DOHH2 (cell line): ENCODE measurements at regions not wholly inside any gene's neighbourhood (a gene's known extent, or its start where the extent isn't known, plus 50 kb on each side); places are given as distances from the start of the nearest gene placed in this dataset.

ENCODE experiments used
- H3F3A ChIP-seq: fragments of 200-600 bp; sonication (generic), shearing (Covaris generic); 2 replicates; pipeline ENCODE4 v1.6.0; 2016; ENCODE audit warnings: antibody characterized with exemption, mild to moderate bottlenecking; ENCODE audit not compliant: control insufficient read depth, insufficient read depth
- H3K27ac ChIP-seq: fragments of 200-600 bp; sonication (generic); 2 replicates; pipeline ENCODE4 v1.5.1; 2014; ENCODE audit warnings: low read depth, mild to moderate bottlenecking, low read length, moderate library complexity
- H3K27me3 ChIP-seq: fragments of 200-600 bp; sonication (generic); 2 replicates; pipeline ENCODE4 v1.6.1; 2014; ENCODE audit warnings: mild to moderate bottlenecking, low read length, mixed read lengths; ENCODE audit not compliant: control insufficient read depth
- H3K36me3 ChIP-seq: fragments of 200-600 bp; sonication (generic); 2 replicates; pipeline ENCODE4 v1.6.1; 2014; ENCODE audit warnings: mild to moderate bottlenecking, low read length, moderate library complexity, mixed read lengths; ENCODE audit not compliant: control insufficient read depth
- H3K4me1 ChIP-seq: fragments of 200-600 bp; sonication (generic); 2 replicates; pipeline ENCODE4 v1.6.1; 2014; ENCODE audit warnings: mild to moderate bottlenecking, low read length, mixed read lengths; ENCODE audit not compliant: control insufficient read depth
- H3K4me2 ChIP-seq: fragments of 200-600 bp; sonication (generic); 2 replicates; pipeline ENCODE4 v1.6.0; 2014; ENCODE audit warnings: mild to moderate bottlenecking, low read length, moderate library complexity
- H3K4me3 ChIP-seq: fragments of 200-600 bp; sonication (generic); 2 replicates; pipeline ENCODE4 v1.5.1; 2014; ENCODE audit warnings: mild to moderate bottlenecking, low read length, mixed read lengths
- H3K79me2 ChIP-seq: fragments of 200-600 bp; sonication (generic); 2 replicates; pipeline ENCODE4 v1.6.1; 2014; ENCODE audit warnings: mild to moderate bottlenecking, low read length, mixed read lengths; ENCODE audit not compliant: control insufficient read depth
- H3K9me2 ChIP-seq: fragments of 200-600 bp; sonication (generic); replicated peaks from 2 replicates; pipeline ENCODE4 v1.6.1; 2014; ENCODE audit warnings: mild to moderate bottlenecking, low read length, mixed read lengths; ENCODE audit not compliant: control insufficient read depth
- H3K9me3 ChIP-seq: fragments of 200-600 bp; sonication (generic); 2 replicates; pipeline ENCODE4 v1.6.1; 2014; ENCODE audit warnings: antibody characterized with exemption, low read length, mixed read lengths; ENCODE audit not compliant: control insufficient read depth, insufficient read depth
- H4K20me1 ChIP-seq: fragments of 200-600 bp; sonication (generic); 2 replicates; pipeline ENCODE4 v1.6.0; 2014; ENCODE audit warnings: low read depth, mild to moderate bottlenecking, antibody characterized with exemption, low read length, moderate library complexity; ENCODE audit not compliant: control insufficient read depth, insufficient read depth
- EZH2phosphoT487 ChIP-seq: fragments of 200-600 bp; sonication (generic); IDR thresholded peaks from 2 replicates; pipeline ENCODE4 v1.6.1; 2017; ENCODE audit warnings: borderline replicate concordance, mild to moderate bottlenecking, antibody characterized with exemption, low read length, moderate library complexity, mixed read lengths
- TF ChIP-seq, protein P1 (sequence below): fragments of 200-600 bp; sonication (generic); IDR thresholded peaks from one replicate; pipeline ENCODE4 v1.5.1; 2014; ENCODE audit warnings: antibody characterized with exemption, mild to moderate bottlenecking, low read depth, low read length; ENCODE audit not compliant: poor library complexity, severe bottlenecking

DNA sequence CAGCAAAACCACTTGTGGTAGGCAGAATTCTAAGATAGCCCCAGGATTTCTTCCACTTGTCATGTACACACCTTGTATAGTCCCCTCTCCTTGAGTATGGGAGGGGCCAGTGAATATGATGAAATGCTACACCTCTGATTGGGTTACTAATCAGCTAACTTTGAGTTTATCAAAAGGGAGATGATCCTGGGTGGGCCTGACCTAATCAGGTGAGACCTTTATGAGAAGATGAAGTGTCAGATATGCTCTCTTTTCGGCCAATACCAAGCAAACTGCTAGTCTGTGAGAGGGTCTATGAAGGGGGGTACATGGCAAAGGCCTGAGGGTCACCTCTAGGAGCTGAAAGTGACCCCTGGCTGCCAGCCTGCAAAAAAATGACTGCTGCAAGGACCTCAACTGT lies 154.3 kb upstream of the CRY1 start:
- no peak for TF ChIP-seq EZH2phosphoT487
- TF ChIP-seq, protein P1, sequence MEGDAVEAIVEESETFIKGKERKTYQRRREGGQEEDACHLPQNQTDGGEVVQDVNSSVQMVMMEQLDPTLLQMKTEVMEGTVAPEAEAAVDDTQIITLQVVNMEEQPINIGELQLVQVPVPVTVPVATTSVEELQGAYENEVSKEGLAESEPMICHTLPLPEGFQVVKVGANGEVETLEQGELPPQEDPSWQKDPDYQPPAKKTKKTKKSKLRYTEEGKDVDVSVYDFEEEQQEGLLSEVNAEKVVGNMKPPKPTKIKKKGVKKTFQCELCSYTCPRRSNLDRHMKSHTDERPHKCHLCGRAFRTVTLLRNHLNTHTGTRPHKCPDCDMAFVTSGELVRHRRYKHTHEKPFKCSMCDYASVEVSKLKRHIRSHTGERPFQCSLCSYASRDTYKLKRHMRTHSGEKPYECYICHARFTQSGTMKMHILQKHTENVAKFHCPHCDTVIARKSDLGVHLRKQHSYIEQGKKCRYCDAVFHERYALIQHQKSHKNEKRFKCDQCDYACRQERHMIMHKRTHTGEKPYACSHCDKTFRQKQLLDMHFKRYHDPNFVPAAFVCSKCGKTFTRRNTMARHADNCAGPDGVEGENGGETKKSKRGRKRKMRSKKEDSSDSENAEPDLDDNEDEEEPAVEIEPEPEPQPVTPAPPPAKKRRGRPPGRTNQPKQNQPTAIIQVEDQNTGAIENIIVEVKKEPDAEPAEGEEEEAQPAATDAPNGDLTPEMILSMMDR = no peak
- H3F3A ChIP-seq = no peaks in the 10 kb centered on the region
- no peaks in the 10 kb centered on the region for H3K9me2 ChIP-seq
- no peaks in the 10 kb centered on the region for H3K9me3 ChIP-seq
- no peak overlapping the region for H3K4me3 ChIP-seq
- H3K27ac ChIP-seq = no peak overlapping the region
- H3K27me3 ChIP-seq = no peaks in the 10 kb centered on the region
- no peaks in the 10 kb centered on the region for H3K36me3 ChIP-seq
- no peaks in the 10 kb centered on the region for H3K79me2 ChIP-seq
- no peaks in the 10 kb centered on the region for H4K20me1 ChIP-seq
- H3K4me2 ChIP-seq = no peak overlapping the region
- no peaks in the 10 kb centered on the region for H3K4me1 ChIP-seq

DNA sequence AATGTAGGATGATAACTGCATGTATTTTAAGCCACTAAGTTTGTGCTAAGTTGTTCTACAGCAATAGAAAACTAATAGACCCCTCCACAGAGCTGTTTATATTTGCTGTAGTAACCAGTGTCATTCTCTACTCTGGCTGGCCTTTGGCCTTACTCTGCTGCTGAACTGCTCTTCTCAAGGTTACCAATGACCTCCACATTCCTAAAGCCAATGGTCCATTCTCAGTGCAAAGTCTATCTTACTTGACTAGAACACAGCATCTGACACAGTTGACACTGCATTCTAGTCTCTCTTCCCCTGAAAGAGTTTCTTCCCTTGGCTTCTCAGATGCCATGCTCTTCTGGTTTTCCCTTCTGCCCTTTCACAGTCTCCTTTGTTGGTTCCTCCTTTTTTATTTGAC lies 154.8 kb upstream of the CRY1 start:
- TF ChIP-seq, protein P1 = no peak
- no peak for TF ChIP-seq EZH2phosphoT487
- no peaks in the 10 kb centered on the region for H3K79me2 ChIP-seq
- no peaks in the 10 kb centered on the region for H3K9me2 ChIP-seq
- H3K4me3 ChIP-seq = no peak overlapping the region
- no peaks in the 10 kb centered on the region for H3F3A ChIP-seq
- no peaks in the 10 kb centered on the region for H4K20me1 ChIP-seq
- H3K27ac ChIP-seq = no peak overlapping the region
- no peak overlapping the region for H3K4me2 ChIP-seq
- H3K4me1 ChIP-seq = no peaks in the 10 kb centered on the region
- no peaks in the 10 kb centered on the region for H3K36me3 ChIP-seq
- H3K9me3 ChIP-seq = no peaks in the 10 kb centered on the region
- H3K27me3 ChIP-seq = no peaks in the 10 kb centered on the region

DNA sequence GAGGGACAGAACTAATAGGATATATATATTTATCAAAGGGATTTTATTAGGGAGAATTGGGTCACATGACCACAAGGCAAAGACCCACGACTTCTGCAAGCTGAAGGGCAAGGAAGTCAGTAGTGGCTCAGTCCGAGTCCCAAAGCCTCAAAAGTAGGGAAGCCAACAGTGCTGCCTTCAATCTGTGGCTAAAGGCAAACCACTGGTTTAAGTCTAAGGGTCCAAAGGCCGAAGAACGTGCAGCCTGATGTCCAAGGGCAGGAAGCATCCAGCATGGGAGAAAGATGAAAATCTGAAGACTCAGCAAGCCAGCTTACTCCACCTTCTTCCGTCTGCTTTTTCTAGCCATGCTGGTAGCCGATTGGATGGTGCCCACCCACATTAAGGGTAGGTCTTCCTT lies 157.9 kb upstream of the CRY1 start:
- Histone ChIP-seq H3K79me2 (no peaks in the 10 kb centered on the region), H3K27me3 (no peaks in the 10 kb centered on the region), H3K36me3 (no peaks in the 10 kb centered on the region), H3K4me2 (no peak overlapping the region), H3F3A (no peaks in the 10 kb centered on the region), H3K9me3 (no peaks in the 10 kb centered on the region), H3K4me1 (no peaks in the 10 kb centered on the region), H3K27ac (no peak overlapping the region), H3K4me3 (no peak overlapping the region), H4K20me1 (no peaks in the 10 kb centered on the region), H3K9me2 (no peaks in the 10 kb centered on the region)
- TF ChIP-seq, protein P1 = no peak
- TF ChIP-seq EZH2phosphoT487 = no peak

- Histone ChIP-seq H3K79me2 (no peaks in the 10 kb centered on the region), H3K4me2 (no peak overlapping the region), H3K9me2 (no peaks in the 10 kb centered on the region), H4K20me1 (no peaks in the 10 kb centered on the region), H3K4me3 (no peak overlapping the region), H3K36me3 (no peaks in the 10 kb centered on the region), H3K4me1 (no peaks in the 10 kb centered on the region), H3K9me3 (no peaks in the 10 kb centered on the region), H3F3A (no peaks in the 10 kb centered on the region), H3K27me3 (no peaks in the 10 kb centered on the region), H3K27ac (no peak overlapping the region)
- TF ChIP-seq EZH2phosphoT487 = no peak
- TF ChIP-seq, protein P1 = no peak
Observed at GRCh38 chr12:107253361-107253760, 160.0 kb upstream of the CRY1 start.
